Uterus (tissue), 2 donors: ENCODE measurements at regions not wholly inside any gene's neighbourhood (a gene's known extent, or its start where the extent isn't known, plus 50 kb on each side); places are given as distances from the start of the nearest gene placed in this dataset.

Source experiments
- CTCF ChIP-seq, 4 experiments: fragments of 200-600 bp in 2 of 4; fragments of 450-650 bp in 2 of 4; sonication (generic) in 2 of 4; IDR thresholded peaks; one replicate each; pipeline ENCODE4 v1.5.1; 2016 to 2019; ENCODE audit warnings: antibody characterized with exemption in 4 of 4, mild to moderate bottlenecking in 2 of 4, moderate library complexity in 1 of 4
- POLR2A ChIP-seq, 2 donors: fragments of 450-650 bp; IDR thresholded peaks; one replicate each; pipeline ENCODE4 v1.6.1; 2016; ENCODE audit warnings: antibody characterized with exemption in 2 of 2, mild to moderate bottlenecking in 1 of 2, moderate library complexity in 1 of 2

- TF ChIP-seq CTCF (IDR thresholded peaks at IDR 0.05) (no peak), POLR2A (IDR thresholded peaks at IDR 0.05) (no peak)
These were observed 382.5 kb upstream of the TENM3 start for GRCh38 chr4:181860668-181861067.
